Heart left ventricle (tissue), 16 donors: ENCODE measurements at regions not wholly inside any gene's neighbourhood (a gene's known extent, or its start where the extent isn't known, plus 50 kb on each side); places are given as distances from the start of the nearest gene placed in this dataset.

Source experiments
- ATAC-seq, 4 donors: fragments of 200-7000 bp; cut with Tn5 transposase; one replicate each; pipeline ENCODE4 v1.9.1; 2020 to 2022; ENCODE audit warnings: moderate library complexity in 4 of 4, mild to moderate bottlenecking in 3 of 4, moderate number of reproducible peaks in 1 of 4
- DNase-seq, 5 donors: peaks; one replicate each; pipeline ENCODE4 v3.0.0-alpha.2; 2020
- H3K27ac ChIP-seq, 12 donors: fragments of 200-600 bp; sonication (generic) in 4 of 12; one replicate each; pipeline versions ENCODE4 v1.5.0 to v1.8.0; 2016 to 2022; ENCODE audit warnings: mild to moderate bottlenecking in 2 of 12
- H3K27me3 ChIP-seq, 9 donors: fragments of 200-600 bp; sonication (generic) in 2 of 9; one replicate each; pipeline versions ENCODE4 v1.5.1 to v1.8.0; 2016 to 2022; ENCODE audit warnings: mild to moderate bottlenecking in 3 of 9
- H3K36me3 ChIP-seq, 9 donors: fragments of 200-600 bp; sonication (generic) in 2 of 9; one replicate each; pipeline versions ENCODE4 v1.5.0 to v1.8.0; 2018 to 2022; ENCODE audit warnings: mild to moderate bottlenecking in 2 of 9
- H3K4me1 ChIP-seq, 12 donors: fragments of 200-600 bp; sonication (generic) in 4 of 12; one replicate each; pipeline versions ENCODE4 v1.5.0 to v1.8.0; 2016 to 2022; ENCODE audit warnings: mild to moderate bottlenecking in 3 of 12
- H3K4me3 ChIP-seq, 12 donors: fragments of 200-600 bp; sonication (generic) in 4 of 12; one replicate each; pipeline versions ENCODE4 v1.5.0 to v1.8.0; 2017 to 2022; ENCODE audit warnings: mild to moderate bottlenecking in 9 of 12, moderate library complexity in 4 of 12
- H3K9me3 ChIP-seq, 12 donors: fragments of 200-600 bp; sonication (generic) in 4 of 12; one replicate each; pipeline versions ENCODE4 v1.5.0 to v1.8.0; 2016 to 2022; ENCODE audit warnings: mild to moderate bottlenecking in 1 of 12
- CTCF ChIP-seq, 12 donors: fragments of 200-600 bp; sonication (generic) in 4 of 12; IDR thresholded peaks; one replicate each; pipeline versions ENCODE4 v1.5.0 to v1.8.0; 2018 to 2022; ENCODE audit warnings: antibody characterized with exemption in 12 of 12, mild to moderate bottlenecking in 5 of 12
- POLR2A ChIP-seq, 2 donors: fragments of 450-650 bp; IDR thresholded peaks; one replicate each; pipeline ENCODE4 v1.6.1; 2017; ENCODE audit warnings: antibody characterized with exemption in 2 of 2, mild to moderate bottlenecking in 2 of 2, moderate library complexity in 2 of 2
- WGBS, 4 donors: extraction: QIAGEN DNeasy Blood & Tissue Kit in 2 of 4; methylation state at CpG; one replicate each; pipeline versions ENCODE4 v1.1.5 to v1.1.7; 2013 to 2018; 5-methylcytosine and 5-hydroxymethylcytosine counted together
- intact Hi-C, 10 donors: fragments of 100-400 bp; cut with DNase I; formaldehyde crosslinking; loops; one replicate each; pipeline versions ENCODE4 v1.11.1 to v1.14.2; 2022
- donor health status: ischemic (EF 13 %, LVEDD 7.1; RV severe dilation, severe dysfunction).
- donor health status: healthy with polysubstance abuse.
- donor health status: DM: no; HTN: yes; CAD: no.
- donor health status: DM: no; HTN: no; CAD: no.
- donor health status: ischemic (EF 25% LVEDD 6.9; RV normal size, moderate dysfunction).
- donor health status: ischemic (EF 25% LVEDD 5.7; RV mildly dilated, moderate dysfunction).
- donor health status: healthy.
- donor health status: DM: yes; HTN: yes; CAD: no.
- donor health status: ischemic (EF 35%, LVEDD 5.7; RV mildly dilated, moderate dysfunction).
- donor health status: nonischemic (EF 11% LVEDD 7.7; RV severe dilation, severe dysfunction).
- donor health status: DM: yes; HTN: yes; CAD: no.
- donor health status: PGD.
- donor health status: ischemic (EF 29% LVEDD 5.4; RV normal size, mild dysfunction).
- donor health status: nonischemic (EF 23%, LVEDD 6.1; RV moderate dilation, normal function).

- Histone ChIP-seq H3K27me3 (no peaks in the 10 kb centered on the region), H3K9me3 (peaks cover 0 to 6% (median 0%) of the 10 kb centered on the region in 12 donors), H3K36me3 (no peaks in the 10 kb centered on the region), H3K4me3 (no peak overlapping the region), H3K4me1 (peaks cover 0 to 7% (median 0%) of the 10 kb centered on the region in 12 donors), H3K27ac (no peak overlapping the region)
- TF ChIP-seq CTCF (IDR thresholded peaks at IDR 0.05) (no peak), POLR2A (IDR thresholded peaks at IDR 0.05) (no peak)
- ATAC-seq (no peak), DNase-seq (no peak)
- intact Hi-C loops, result no loop called here
- WGBS, 4 donors, result 59 to 73% (median 66%) methylated on average over 1 of the region's 1 CpG
These were observed 206.0 kb upstream of the SLC7A11 start for GRCh38 chr4:138448169-138448568.

GRCh38 chr4:138446456-138446855, 204.3 kb upstream of the SLC7A11 start:
- WGBS, 4 donors, result 91 to 96% (median 92%) methylated on average over 5 of the region's 5 CpGs
- intact Hi-C loops, result no loop called here
- Histone ChIP-seq H3K4me1 (peaks cover 0 to 7% (median 0%) of the 10 kb centered on the region in 12 donors), H3K36me3 (no peaks in the 10 kb centered on the region), H3K9me3 (peaks cover 0 to 8% (median 0%) of the 10 kb centered on the region in 12 donors), H3K27ac (no peak overlapping the region), H3K27me3 (no peaks in the 10 kb centered on the region), H3K4me3 (no peak overlapping the region)
- no peak for ATAC-seq
- DNase-seq, result no peak
- TF ChIP-seq POLR2A (IDR thresholded peaks at IDR 0.05) (no peak), CTCF (IDR thresholded peaks at IDR 0.05) (no peak)

GRCh38 chr4:138445098-138445497, 202.9 kb upstream of the SLC7A11 start:
- no peak overlapping the region for H3K27ac ChIP-seq
- peaks cover 0 to 8% (median 0%) of the 10 kb centered on the region in 12 donors for H3K9me3 ChIP-seq
- TF ChIP-seq POLR2A (IDR thresholded peaks at IDR 0.05), result no peak
- TF ChIP-seq CTCF (IDR thresholded peaks at IDR 0.05), result no peak
- no peaks in the 10 kb centered on the region for H3K27me3 ChIP-seq
- no peak overlapping the region for H3K4me3 ChIP-seq
- ATAC-seq (no peak), DNase-seq (no peak)
- intact Hi-C loops, result no loop called here
- H3K36me3 ChIP-seq, result no peaks in the 10 kb centered on the region
- peaks cover 0 to under 1% (median 0%) of the 10 kb centered on the region in 12 donors for H3K4me1 ChIP-seq
- 50 to 64% (median 57%) methylated on average over 3 of the region's 3 CpGs for WGBS, 4 donors

- H3K36me3 ChIP-seq, result no peaks in the 10 kb centered on the region
- TF ChIP-seq CTCF (IDR thresholded peaks at IDR 0.05) (no peak), POLR2A (IDR thresholded peaks at IDR 0.05) (no peak)
- H3K27me3 ChIP-seq, result no peaks in the 10 kb centered on the region
- intact Hi-C loops, result loop anchor here in 1 of 10 donors (5.0 kb wide), 1 partner anchor 43 kb away; no protein-coding TSS in a partner anchor
- no peak overlapping the region for H3K27ac ChIP-seq
- DNase-seq (no peak), ATAC-seq (no peak)
- H3K4me3 ChIP-seq, result no peak overlapping the region
- WGBS, 4 donors, result 63 to 75% (median 67%) methylated on average over 2 of the region's 2 CpGs
- peaks cover 0 to 8% (median 0%) of the 10 kb centered on the region in 12 donors for H3K9me3 ChIP-seq
- no peaks in the 10 kb centered on the region for H3K4me1 ChIP-seq
These were observed 202.1 kb upstream of the SLC7A11 start for GRCh38 chr4:138444260-138444659.
